GM10248 (cell line): ENCODE measurements at regions not wholly inside any gene's neighbourhood (a gene's known extent, or its start where the extent isn't known, plus 50 kb on each side); places are given as distances from the start of the nearest gene placed in this dataset.
"Not testable (repeated sequence)": the region's sequence is repeated elsewhere in the genome, so short reads cannot be mapped to it uniquely, and the experiment has no call there.

Experiments
- CTCF ChIA-PET: fragments of 300-600 bp; sonication (Branson Sonifier 250); formaldehyde crosslinking; extraction: SDS; loops from one replicate; lab custom pipeline; 2021; ENCODE audit warnings: antibody characterized with exemption; lab: Yijun Ruan, JAX
- POLR2A ChIA-PET: fragments of 350-650 bp; sonication (Branson Sonifier 250); formaldehyde crosslinking; extraction: SDS; loops from one replicate; lab custom pipeline; 2020; ENCODE audit warnings: antibody characterized with exemption; lab: Yijun Ruan, JAX
- DNase-seq: peaks from one replicate; pipeline ENCODE4 v3.0.0; 2012; ENCODE audit errors: extremely low spot score
- TF ChIP-seq, protein P1 (sequence below): IDR thresholded peaks from 2 replicates; pipeline ENCODE4 v1.5.1; 2012; ENCODE audit warnings: mild to moderate bottlenecking, low read depth; ENCODE audit errors: extremely low read depth, missing control alignments, control extremely low read depth

DNA sequence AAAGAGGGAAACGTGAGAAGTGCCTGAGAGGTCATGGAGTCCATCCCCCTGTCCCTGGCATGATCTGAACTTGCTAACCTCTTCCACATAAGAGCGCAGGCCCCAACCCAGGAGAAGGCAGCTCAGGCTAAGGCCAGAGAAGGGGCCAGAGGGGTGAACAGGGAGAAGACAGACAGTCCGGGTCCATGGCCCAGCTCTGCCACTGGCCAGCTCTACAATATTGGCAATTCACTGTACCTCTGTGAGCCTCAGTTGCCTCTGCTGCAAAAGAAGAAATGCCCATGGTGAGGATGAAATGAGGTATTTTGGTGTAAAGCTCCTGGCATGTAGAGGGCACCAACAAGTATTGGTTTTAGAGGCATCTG lies 72.3 kb downstream of the CAMK2N1 start:
- CTCF ChIA-PET = no interaction called here
- POLR2A ChIA-PET = no interaction called here
- TF ChIP-seq, protein P1, sequence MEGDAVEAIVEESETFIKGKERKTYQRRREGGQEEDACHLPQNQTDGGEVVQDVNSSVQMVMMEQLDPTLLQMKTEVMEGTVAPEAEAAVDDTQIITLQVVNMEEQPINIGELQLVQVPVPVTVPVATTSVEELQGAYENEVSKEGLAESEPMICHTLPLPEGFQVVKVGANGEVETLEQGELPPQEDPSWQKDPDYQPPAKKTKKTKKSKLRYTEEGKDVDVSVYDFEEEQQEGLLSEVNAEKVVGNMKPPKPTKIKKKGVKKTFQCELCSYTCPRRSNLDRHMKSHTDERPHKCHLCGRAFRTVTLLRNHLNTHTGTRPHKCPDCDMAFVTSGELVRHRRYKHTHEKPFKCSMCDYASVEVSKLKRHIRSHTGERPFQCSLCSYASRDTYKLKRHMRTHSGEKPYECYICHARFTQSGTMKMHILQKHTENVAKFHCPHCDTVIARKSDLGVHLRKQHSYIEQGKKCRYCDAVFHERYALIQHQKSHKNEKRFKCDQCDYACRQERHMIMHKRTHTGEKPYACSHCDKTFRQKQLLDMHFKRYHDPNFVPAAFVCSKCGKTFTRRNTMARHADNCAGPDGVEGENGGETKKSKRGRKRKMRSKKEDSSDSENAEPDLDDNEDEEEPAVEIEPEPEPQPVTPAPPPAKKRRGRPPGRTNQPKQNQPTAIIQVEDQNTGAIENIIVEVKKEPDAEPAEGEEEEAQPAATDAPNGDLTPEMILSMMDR = no peak
- no peak for DNase-seq

DNA sequence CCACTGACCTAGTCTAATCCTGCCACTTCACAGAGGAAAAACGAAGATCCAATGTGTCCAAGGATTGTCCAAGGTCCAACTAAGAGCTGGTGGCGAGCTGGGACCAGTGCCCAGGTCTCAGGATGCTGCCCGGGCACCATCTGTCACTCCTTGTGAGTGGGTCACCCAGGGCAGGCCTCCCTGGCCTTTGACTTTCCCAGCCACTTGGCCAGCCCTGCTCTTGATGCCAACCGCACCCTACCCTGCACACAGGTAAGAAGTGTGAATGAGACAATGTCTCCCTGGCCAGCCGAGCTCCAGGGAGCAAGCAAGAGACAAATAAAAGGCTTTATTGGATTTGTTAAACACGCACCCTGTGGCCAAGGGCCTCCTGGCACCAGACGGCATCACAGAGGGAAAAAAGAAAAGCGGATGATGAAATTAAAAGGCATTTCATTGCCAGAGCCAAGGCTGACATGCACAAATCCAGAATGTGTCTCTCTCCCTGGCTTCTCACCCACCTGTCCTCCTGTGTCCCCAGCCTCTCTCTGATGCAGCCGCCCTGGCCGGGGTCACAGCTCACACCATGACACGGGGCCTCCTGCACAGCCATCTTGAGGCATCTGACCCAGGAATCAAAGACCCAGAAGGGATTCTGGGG lies 72.8 kb downstream of the CAMK2N1 start:
- DNase-seq = no peak
- TF ChIP-seq, protein P1 = no peak
- ChIA-PET POLR2A (no interaction called here), CTCF (no interaction called here)

DNA sequence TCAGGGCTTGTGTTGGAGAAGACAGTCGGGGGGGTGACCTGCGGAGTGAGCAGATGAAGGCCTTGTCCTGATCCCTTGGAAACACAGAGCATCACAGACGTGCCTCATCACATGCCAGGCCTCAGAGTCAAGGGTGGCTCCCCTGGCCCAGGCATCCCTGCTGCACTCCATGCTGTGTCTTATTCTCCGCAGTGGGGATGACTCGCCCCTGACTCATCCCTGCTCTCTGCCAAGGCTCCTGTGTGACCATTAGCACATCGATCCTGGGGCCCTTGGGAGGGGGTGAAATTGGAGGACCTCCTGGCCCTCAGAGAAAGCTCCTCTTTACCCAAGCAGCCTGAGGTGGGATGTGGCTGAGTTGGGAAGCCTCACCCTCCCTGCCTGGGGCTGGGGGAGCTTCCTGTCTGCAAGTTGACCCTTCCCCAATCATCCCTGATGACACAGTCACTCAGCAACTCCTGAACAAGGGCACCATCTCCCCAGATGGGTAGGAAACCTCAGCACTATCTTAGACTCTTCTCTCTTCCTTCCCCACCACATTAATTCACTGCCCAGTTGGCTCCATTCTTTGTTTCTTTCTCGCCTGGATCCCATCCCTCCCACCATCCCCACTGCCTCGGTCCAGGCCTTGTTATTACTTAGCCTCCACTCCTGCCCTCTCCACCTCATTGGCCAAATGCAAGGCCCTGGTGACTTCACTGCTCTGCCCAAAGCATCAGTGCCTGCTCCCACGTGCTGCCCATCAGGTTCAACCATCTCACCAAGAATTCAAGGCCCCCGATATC lies 74.6 kb downstream of the CAMK2N1 start:
- CTCF ChIA-PET = interaction anchor here (1.4 to 1.7 kb wide), 2 partner anchors 15 to 19 kb away, joined by 6 to 7 read pairs; no protein-coding TSS in a partner anchor
- no peak for DNase-seq
- POLR2A ChIA-PET = no interaction called here

DNA sequence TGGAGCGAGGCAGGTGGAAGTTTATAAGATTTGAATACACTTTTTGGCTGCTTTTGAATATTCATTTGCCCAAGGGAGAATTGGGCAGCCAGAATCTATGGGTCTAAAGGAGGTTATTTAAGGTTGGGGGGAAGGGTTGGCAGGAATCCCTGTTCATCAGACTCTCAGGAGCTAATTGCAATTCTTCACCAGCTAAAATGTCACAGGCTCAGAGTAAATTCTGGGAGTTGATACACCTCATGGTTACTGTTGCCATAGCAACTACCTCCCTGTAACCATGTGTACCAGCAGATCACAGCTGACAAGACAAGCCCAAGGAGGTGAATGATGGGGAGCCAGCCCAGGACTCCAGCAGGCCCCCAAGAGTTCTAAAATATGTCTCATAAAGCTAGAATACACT lies 75.5 kb downstream of the CAMK2N1 start:
- ChIA-PET CTCF (interaction anchor here (1.0 to 1.7 kb wide), 3 partner anchors 9 to 20 kb away, joined by 3 to 7 read pairs (median 6); no protein-coding TSS in a partner anchor), POLR2A (no interaction called here)
- DNase-seq = no peak
- TF ChIP-seq, protein P1 = no peak

More for the DNA sequence above, 74.6 kb downstream of the CAMK2N1 start:
- TF ChIP-seq, protein P1 = no peak

DNA sequence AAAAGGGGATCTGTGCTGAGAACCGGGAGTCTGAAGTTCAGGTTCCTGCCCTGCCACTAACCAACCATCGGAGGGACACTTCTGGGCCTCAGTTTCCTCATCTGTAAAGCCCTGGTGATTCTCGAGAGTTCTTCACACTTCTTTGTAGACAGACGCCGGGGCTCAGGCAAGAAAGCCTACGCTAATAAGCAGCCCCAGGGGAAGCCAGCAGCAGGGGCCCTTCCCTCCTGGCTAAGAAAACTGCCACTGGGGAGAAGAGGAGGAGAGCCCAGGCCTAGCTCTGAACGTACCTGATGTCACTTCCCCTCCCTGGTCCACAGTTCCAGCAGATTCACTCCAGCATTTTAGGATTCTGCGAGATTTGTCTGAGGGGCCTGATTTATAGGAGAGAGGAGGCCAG lies 76.0 kb downstream of the CAMK2N1 start:
- TF ChIP-seq, protein P1 = no peak
- POLR2A ChIA-PET = no interaction called here
- no peak for DNase-seq
- CTCF ChIA-PET = interaction anchor here (1.0 to 1.4 kb wide), 3 partner anchors 7 to 14 kb away, joined by 3 to 6 read pairs (median 4); no protein-coding TSS in a partner anchor

DNA sequence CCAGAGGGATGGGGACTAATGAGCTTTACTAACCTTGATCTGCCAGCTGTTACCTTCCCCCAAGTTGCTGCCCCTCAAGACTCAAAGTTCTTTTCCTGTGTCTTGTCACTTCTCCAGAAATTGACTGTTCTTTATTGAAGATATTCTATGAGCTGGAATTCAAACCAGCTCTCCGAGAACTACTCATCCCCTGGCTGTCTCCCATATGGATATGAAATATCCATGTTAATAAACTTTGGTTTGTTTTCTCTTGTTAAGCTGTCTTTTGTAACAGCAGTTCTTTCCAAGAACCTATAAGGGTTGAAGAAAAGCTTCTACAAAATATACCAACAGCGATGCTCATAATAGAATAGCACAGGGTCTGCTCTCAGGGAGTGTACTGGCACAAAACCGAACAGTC lies 77.0 kb downstream of the CAMK2N1 start:
- POLR2A ChIA-PET = no interaction called here
- no peak for DNase-seq
- CTCF ChIA-PET = interaction anchor here (1.1 to 1.3 kb wide), 2 partner anchors 8 to 84 kb away, joined by 4 read pairs; no protein-coding TSS in a partner anchor
- TF ChIP-seq, protein P1 = no peak

DNA sequence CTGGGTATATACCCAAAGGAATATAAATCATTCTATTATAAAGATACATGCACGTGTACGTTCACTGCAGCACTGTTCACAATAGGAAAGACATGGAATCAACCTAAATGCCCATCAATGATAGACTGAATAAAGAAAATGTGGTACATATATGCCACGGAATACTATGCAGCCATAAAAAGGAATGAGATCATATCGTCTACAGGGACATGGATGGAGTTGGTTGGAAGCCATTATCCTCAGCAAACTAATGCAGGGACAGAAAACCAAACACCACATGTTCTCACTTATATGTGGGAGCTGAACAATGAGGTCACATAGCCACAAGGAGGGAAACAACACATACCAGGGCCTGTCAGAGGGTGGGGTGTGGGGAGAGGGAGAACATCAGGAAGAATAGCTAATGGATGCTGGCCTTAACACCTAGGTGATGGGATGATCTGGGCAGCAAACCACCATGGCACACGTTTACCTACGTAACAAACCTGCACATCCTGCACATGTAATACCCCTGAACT lies 77.8 kb downstream of the CAMK2N1 start:
- CTCF ChIA-PET, DNase-seq, POLR2A ChIA-PET: not testable (repeated sequence)
